GM18499 (cell line): ENCODE measurements at regions not wholly inside any gene's neighbourhood (a gene's known extent, or its start where the extent isn't known, plus 50 kb on each side); places are given as distances from the start of the nearest gene placed in this dataset.

Experiments used
- ATAC-seq: cut with Tn5 transposase; IDR thresholded peaks from one replicate; pipeline ENCODE4 v1.9.1; 2021; ENCODE audit warnings: moderate number of reproducible peaks; ENCODE audit not compliant: insufficient read depth, unreplicated experiment

DNA sequence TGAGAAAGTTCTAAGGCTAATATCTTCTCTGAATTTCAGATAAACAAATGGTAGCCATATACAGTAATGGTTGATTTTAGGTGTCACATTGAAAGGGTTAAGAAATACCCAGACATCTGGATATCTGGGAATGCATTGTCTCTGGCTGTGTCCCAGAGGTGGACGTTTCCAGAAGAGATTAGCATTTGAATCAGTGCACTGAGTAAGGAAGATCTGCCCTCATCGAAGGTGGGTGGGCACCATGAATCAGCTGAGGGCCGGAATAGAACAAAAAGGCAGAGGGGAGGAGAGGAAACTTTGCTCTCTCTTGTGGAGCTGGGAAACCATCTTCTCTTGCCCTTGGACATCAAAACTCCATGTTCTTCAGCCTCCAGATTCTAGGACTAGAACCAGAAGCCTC lies 554.4 kb downstream of the IRX1 start:
- ATAC-seq: no peak

DNA sequence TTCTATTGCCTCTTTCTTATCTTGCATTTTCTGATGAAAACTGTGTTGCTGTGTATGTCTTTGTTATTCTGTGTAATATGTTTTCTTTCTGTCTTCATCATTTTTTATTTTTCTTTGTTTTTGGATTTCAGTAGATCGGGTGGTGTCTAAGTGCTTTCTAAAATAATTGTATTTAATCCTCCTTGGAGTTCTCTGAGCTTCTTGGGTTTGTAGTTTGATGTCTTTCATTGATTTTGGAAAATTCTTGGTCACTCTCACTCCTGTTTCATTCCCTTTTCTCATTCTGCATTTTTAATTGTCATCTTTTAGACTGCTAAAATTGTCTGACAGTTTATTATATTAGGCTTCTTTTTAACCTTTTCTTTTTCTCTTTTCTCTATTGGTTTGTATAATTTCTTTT lies 560.5 kb downstream of the IRX1 start:
- ATAC-seq: no peak

DNA sequence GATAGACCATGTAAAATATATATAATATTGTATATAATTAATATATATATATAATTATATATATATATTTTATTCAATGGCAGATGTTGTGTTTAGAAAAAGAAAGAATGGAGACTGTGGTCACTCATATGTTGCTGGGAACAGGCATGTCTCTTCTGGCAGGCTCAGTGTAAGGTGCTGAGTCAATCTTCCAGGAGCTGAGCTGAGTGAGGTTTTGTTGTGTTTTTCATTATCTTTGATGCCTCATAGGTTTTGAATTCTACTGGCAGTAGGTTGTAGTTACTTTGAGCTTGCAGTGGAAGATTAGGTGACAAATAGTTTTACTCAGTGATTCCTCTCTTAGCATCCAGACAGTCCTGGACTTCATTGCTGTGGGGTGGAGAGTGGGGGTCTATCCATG lies 561.3 kb downstream of the IRX1 start:
- ATAC-seq: no peak

DNA sequence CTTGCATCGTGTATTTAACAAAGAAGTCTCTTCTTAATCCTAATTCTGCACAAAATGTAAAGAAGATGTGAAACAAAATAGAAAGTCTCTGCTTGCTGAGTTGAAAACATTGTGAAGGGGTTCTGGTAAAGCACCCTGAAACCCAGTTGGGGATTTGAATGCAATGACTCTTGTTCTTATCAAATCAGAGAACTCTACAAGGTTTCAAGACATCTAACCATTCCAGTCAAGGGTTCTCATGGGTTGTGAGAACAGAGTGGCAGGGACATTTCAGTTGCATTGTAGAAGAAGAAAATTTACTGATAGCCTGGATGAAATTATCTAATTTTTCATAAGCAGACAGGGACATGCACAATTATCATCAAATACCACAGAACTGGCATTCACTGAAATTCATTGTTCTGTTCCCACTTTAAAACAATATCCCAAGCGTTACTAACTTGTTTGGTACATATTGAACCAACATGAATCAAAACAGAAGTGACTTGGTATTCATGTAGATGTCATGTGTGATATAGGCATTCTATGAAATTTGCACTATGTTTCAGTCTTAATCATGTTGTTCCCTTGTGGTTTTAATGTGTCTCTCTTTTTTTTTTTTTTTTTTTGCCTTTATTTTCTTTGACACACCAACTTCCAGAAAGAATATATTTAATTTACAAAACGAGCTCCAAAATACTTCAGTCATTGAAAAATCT lies 563.3 kb downstream of the IRX1 start:
- ATAC-seq: no peak

DNA sequence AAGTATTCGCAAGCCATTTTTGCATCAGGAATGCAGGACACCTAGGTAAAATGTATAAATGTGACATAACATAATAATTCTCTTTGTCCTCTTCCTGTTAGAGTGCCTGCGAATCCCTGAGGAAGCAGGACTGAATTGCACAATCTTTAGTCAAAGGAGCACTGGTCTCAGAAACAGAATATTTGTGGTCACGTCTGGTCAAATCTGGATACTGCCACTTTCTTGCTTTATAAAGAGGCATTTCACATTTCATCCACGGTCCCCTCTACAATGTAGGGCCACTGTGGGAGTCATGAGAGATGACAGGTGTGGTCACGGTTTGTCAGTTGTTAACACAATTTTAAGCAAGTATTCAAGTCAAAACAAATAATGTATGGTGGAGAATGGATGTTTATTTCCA lies 564.0 kb downstream of the IRX1 start:
- no peak for ATAC-seq

DNA sequence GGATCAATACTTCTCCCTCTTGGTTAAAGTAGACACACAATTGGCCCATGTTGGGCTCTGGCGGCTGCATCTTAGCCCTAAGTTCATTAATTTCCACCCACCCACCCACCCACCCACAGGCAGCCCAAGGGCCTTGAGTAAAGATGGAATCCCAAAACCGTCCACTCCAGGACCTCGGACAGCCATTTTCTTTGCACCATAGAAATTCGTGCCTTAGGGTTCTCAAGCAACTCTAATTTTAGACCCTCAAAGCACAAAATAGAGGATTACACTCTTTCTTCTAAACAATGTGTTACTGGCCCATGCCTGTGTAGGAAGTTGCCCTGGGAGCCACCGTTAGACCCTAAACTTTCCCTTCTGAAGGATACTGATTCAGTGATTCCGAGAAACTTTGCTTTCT lies 568.5 kb downstream of the IRX1 start:
- no peak for ATAC-seq

DNA sequence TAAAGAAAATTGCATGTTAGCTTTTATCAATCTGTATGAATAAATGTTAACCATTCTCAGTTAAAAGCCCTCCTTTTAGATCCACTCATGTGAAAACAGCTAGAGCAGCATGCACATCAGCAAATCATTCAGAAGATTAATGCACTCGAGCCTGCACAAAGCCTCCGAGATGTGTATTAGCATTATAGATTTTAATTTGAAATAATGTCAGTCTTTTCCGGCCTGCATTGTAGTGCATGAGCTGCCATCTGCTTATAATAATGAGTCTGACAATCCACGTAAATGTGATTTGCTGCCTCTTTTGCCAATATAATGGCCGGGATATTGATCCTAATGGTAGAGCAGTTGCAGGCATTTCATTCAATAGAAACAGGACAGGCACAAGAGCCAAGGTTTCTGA lies 585.1 kb downstream of the IRX1 start:
- no peak for ATAC-seq

DNA sequence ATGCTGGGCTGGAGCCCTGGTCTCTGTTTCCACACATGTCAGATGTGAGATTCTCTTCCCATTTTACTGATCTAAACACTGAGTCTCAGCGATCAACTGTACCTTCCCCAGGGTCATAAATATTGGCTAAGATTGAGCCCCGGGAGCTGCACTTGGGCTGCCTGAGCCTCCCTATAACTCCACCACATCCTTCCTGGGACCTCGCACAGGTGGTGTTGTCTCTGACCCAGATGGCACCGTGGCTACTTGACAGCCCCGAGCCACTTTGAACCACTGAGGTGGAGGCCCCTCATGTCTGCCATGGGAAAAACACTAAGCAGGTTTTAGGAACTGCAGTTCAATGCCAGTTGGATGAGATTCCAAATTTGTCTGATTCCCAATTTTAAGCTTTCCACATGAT lies 586.5 kb downstream of the IRX1 start:
- ATAC-seq: no peak

DNA sequence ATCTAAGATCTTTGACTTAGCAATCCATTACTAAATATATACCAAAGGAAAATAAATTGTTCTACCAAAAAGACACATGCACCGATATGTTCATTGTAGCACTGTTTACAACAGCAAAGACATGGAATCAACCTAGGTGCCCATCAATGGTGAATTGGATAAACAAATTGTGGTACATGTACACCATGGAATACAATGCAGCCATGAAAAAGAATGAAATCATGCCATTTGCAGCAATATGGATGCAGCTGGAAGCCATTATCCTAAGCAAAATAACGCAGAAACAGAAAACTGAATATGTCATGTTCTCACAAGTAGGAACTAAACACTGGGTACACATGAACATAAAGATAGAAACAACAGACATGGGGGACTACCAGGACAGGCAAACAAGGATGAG lies 589.5 kb downstream of the IRX1 start:
- no peak for ATAC-seq

DNA sequence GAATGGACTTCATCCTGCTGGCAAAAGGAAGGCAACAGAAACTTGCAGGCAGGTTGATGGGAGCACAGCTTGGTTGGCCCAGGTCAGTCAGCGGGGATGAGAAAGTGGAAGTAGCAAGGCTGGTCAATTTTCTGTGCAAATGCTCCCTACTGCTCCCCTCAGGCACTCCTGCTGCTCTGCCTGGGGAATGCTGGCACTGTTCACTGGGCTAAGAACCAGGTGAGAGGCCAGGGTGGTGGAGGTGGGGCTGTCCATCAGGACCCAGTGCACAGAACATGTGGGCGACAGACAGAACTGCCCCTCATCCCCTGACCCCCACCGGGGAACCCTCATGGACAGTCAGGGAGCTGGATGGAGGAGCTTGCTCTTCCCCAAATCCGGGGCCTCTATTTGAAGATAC lies 593.1 kb downstream of the IRX1 start:
- ATAC-seq: no peak

DNA sequence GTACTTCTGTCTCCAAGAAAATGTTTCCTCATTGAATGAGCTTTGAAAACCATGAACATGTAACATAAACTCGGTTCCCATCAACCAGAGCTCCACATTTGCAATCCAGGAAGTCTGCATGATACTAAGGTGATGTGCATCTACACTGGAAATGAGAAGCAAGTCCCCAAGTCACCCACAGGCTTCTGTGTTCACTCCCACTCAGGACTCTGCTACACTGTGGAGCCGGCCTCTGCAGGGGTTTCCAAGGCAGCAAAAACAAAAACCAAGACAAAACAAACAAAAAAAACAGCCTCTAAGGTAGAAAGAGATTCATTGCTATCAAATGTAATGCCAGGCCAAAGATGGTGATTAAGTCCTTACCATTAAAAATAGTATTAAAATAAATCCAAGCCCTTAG lies 593.7 kb downstream of the IRX1 start:
- ATAC-seq: no peak

DNA sequence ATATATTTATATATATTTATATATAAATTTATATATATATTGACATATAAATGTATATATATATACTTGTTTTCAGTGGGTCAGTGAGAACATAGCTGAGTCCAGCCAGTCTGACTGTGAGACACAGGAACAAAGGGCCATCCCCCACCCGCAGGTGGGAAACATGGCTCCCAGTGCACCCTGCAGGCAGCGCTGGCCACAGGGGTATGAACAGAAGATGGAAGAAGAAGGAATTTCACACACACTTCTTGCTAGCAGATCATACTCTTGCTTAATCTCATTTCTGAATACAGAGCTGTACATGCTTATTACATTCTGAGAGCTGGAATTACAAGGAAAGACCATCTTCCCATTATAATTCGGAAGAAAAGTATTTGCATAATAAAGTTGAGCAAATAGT lies 595.4 kb downstream of the IRX1 start:
- no peak for ATAC-seq

DNA sequence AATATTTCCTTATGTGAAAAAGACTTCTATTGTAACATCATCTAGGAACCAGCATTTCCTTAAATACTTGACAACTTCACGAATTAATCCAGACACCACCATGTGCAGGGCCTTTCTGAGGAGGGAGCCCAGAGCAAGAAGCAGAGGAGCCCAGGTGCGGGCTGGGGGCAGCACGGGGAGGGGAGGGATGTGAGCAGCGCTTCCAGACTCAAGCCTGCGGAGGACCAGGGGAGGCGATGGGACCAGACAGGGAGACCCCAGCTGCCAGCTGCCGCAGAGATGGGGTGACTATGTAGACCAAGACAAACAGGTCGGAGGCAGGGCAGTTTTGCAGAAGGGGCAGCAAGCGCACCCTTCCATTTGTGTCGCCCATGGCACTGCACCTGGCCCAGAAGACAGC lies 596.1 kb downstream of the IRX1 start:
- ATAC-seq: no peak

DNA sequence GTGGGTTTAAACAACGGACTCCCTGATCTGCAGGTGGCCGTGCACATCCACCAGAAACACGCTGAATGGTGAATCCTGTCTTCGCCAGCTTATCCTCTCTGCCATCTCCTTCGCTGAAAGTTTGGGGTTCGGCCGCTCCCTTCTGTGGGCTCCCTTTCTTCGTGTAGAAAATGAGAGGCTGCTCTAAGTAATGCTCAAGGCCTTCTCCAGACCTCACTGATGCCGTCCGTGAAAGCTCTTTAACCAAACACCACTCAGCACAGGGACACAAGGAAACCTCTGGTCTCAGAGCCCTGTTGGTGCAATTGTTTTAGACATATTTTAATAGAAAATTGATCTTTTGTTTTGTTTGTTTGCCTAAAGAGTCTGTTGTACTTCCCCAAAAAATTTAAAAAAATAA lies 596.5 kb downstream of the IRX1 start:
- no peak for ATAC-seq

DNA sequence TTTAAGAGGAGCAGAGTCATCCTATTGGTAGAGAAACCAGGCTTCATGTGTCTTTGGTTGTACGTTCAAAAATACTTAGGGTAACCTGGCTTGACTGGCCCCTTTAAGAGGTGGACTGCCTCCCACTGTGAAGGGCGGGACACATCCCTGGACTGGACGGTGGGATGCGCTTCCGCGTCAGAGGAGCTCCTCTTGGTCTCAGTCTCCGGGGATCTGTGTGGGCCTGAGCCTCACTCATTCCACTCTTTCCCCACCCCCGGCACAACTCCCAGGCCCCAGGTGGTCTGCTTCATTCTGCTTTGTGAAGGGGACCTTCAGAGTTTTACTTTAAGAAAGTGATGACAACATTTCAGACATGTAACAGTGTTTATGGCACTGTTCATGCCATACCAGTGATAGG lies 601.1 kb downstream of the IRX1 start:
- no peak for ATAC-seq

DNA sequence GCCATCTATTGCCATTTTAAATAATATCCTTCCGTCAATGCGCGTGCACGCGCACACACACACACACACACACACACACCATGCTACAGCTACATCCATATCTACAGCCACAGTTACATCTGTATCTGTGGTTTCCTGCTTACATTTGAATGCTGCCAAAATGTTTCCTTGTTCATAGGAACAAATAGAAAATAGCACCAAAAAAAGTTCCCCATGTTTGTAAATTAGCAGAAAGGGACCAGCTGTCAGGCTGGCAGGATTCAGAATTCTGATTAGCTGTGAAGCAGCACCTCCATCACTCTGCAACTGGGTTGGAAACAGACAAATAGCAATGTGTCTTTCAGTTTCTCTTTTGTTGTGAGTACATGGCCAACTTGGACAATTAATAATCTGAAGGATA lies 601.5 kb downstream of the IRX1 start:
- ATAC-seq: no peak

DNA sequence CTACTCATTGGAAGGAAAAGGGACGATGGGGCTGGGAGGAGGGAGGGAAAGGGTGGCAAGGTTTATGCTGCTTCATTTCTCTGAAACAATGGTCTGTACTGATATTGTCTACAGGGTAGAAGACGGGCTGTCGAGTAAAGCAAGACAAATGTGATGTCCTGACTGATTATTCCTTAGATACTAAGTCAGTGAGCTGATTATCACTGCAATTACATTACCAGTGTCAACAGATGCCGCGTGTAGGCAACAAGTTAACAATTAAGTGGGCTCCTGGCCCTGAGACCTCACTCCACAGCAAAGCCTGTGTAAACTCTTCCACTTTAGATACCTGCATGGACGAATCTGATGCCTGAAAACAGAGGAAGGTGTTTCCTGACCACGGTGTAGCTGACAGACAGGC lies 602.8 kb downstream of the IRX1 start:
- ATAC-seq: no peak

DNA sequence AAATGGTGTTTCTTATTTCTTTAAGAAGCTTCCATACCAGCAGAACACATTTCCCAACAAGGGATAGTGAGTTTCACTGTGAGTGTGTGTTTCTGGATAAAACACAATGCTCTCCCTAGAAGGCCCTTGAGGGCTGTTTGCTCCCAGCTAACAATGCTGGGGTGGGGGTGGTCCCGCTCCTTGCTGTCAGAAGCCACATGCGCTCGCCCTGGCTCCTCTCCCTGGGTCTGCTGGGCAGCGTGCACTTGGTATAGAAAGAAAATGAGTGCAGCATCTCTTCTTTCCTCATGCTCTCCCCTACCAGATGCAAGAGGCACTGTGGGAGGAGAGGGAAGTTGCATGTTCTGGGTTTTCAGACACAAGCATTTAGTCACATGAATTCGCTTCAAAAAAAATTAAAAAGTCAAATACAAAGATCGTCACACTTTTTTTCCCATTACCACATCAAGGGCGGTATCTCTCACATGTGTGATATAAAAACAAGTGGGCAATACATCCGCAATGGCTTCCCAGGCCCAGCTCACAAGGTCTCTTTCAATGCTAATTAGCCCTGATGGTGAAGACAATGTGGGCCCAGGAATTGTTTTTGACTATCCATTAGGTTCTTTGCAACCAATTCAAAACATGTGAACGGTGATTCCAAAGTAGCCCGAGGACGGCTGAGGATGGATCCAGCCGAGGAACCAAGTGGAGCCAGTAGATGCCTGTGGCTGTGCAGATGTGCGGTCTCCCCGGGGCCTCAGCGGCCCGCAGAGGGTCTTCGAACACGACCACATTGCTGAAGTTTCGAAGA lies 603.6 kb downstream of the IRX1 start:
- no peak for ATAC-seq

DNA sequence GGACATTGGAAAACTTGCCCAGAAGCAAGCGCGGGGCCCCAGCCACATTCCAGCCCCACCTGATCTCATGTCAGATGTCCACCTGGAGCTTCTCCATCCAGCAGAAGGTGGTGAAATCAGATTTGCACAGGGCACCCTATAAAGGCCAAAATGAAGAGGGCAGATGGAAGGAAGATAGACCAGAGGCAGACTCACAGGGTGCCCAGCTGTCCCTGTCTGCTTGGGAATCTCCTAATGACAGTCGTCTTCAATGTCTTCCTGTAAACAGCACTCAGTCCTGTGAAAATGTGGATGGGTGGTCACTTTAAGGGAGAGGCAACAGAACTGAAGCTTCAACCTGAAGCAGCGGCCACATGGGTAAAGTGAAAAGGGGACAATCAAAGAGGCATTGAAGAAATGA lies 607.5 kb downstream of the IRX1 start:
- no peak for ATAC-seq

DNA sequence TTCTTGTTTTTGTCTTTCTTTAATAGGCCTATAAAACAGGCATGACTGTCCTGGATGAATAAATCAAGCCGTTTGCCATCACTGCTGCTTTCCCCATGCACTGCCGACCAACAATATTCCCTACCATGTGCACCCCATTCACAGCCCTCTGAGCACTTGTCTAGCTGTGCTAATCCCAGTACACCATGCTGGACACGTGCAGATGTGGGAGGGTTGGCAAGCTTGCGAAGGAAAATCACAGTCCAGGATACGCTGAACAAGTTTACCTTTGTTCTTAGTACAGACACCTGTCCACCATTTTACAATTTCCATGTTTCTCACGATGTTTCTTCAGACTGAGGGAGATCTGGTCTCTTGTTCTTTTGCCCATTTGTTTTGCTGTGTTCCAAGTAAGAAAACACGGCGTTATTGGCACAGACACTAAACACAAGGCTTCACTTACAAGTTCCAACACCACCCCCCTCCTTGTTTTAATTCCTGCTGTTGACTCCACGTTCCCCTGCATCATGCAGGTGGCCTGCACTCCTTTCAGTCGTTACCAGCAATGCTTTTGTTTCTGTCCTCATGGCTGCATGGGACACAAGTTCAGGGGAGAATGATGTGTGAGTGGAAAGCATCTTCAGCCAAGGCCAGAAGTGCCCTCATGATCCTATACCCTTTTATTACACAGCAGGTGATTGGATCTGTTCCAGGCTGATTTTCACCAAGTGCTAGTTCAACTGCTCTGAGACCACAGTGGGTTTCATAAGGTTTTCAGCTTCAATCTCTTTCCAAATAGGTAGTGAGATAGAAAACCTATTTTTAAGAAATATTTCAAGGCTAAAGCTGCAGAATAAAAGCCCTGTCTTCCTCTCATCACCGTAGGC lies 608.9 kb downstream of the IRX1 start:
- no peak for ATAC-seq

DNA sequence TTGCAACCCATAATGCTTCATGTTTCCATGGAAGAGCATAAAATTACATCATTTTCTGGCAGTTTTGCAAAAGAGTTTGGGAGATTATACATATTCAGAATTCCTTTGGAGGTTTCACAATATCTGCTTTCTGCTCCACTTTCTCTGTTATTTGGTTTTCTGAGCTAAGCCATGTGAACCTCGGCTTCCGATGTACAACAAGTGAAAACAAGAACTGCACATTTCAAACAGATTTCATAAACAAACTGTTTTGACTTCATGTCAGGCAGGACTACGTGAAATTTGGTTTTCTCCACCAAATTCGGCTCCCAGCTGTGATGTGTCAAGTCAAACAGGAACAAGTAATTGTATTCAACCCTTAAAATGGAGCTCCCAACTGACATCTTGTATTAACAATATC lies 609.8 kb downstream of the IRX1 start:
- ATAC-seq: no peak
